SK-N-SH treated with all-trans-retinoic acid at 6 μM for 48 hours (cell line): ENCODE measurements at regions not wholly inside any gene's neighbourhood (a gene's known extent, or its start where the extent isn't known, plus 50 kb on each side); places are given as distances from the start of the nearest gene placed in this dataset.

Source experiments
- ATAC-seq: fragments of 200-7000 bp; cut with Tn5 transposase; 3 replicates; pipeline ENCODE4 v1.9.1; 2020; ENCODE audit warnings: mild to moderate bottlenecking, moderate library complexity
- ARNTL ChIP-seq: fragments of 450-650 bp; formaldehyde crosslinking; IDR thresholded peaks from 2 replicates; pipeline ENCODE4 v1.5.0; 2020; ENCODE audit warnings: low read depth, mild to moderate bottlenecking, moderate library complexity, borderline replicate concordance
- BACH2 ChIP-seq: fragments of 250-450 bp; sonication (Bioruptor Pico); IDR thresholded peaks from 2 replicates; pipeline ENCODE4 v1.9.0; 2021; ENCODE audit warnings: mild to moderate bottlenecking, borderline replicate concordance
- CSDC2 ChIP-seq: fragments of 250-450 bp; sonication (Bioruptor Pico); IDR thresholded peaks from 2 replicates; pipeline ENCODE4 v1.5.0; 2020; ENCODE audit warnings: mild to moderate bottlenecking, moderate library complexity
- GLIS3 ChIP-seq: fragments of 250-450 bp; sonication (Bioruptor Pico); IDR thresholded peaks from 2 replicates; pipeline ENCODE4 v1.5.0; 2020; ENCODE audit warnings: mild to moderate bottlenecking, moderate library complexity
- ISL1 ChIP-seq: fragments of 250-450 bp; sonication (Bioruptor Pico); IDR thresholded peaks from 2 replicates; pipeline ENCODE4 v2.1.2; 2022; ENCODE audit warnings: mild to moderate bottlenecking, moderate library complexity
- PATZ1 ChIP-seq: fragments of 250-450 bp; sonication (Bioruptor Pico); IDR thresholded peaks from 2 replicates; pipeline ENCODE4 v1.8.0; 2020; ENCODE audit warnings: mild to moderate bottlenecking, moderate library complexity, borderline replicate concordance
- PPARA ChIP-seq: fragments of 250-450 bp; sonication (Bioruptor Pico); IDR thresholded peaks from 2 replicates; pipeline ENCODE4 v1.5.0; 2020; ENCODE audit warnings: mild to moderate bottlenecking, borderline replicate concordance
- RARB ChIP-seq: fragments of 250-450 bp; sonication (Bioruptor Pico); IDR thresholded peaks from 2 replicates; pipeline ENCODE4 v1.8.0; 2021; ENCODE audit warnings: mild to moderate bottlenecking, moderate library complexity
- SNAI2 ChIP-seq: fragments of 250-450 bp; sonication (Bioruptor Pico); IDR thresholded peaks from 2 replicates; pipeline ENCODE4 v1.5.0; 2020; ENCODE audit warnings: mild to moderate bottlenecking, moderate library complexity
- TCF4 ChIP-seq: fragments of 250-450 bp; sonication (Bioruptor Pico); IDR thresholded peaks from 2 replicates; pipeline ENCODE4 v1.8.0; 2021; ENCODE audit warnings: mild to moderate bottlenecking, moderate library complexity, borderline replicate concordance
- TOX ChIP-seq: fragments of 250-450 bp; sonication (Bioruptor Pico); IDR thresholded peaks from 2 replicates; pipeline ENCODE4 v1.8.0; 2021; ENCODE audit warnings: mild to moderate bottlenecking, moderate library complexity, borderline replicate concordance
- ZC3H10 ChIP-seq: fragments of 250-450 bp; sonication (Bioruptor Pico); IDR thresholded peaks from 2 replicates; pipeline ENCODE4 v1.5.1; 2021; ENCODE audit warnings: mild to moderate bottlenecking, moderate library complexity
- ZNF565 ChIP-seq: fragments of 450-650 bp; formaldehyde crosslinking; conservative IDR thresholded peaks from 2 replicates; pipeline ENCODE4 v1.5.0; 2020; ENCODE audit warnings: low read depth, mild to moderate bottlenecking, moderate library complexity
- ZNF70 ChIP-seq: fragments of 450-650 bp; formaldehyde crosslinking; IDR thresholded peaks from 2 replicates; pipeline ENCODE4 v1.5.0; 2020; ENCODE audit warnings: mild to moderate bottlenecking, moderate library complexity
- ZNF8 ChIP-seq: fragments of 450-650 bp; formaldehyde crosslinking; IDR thresholded peaks from 2 replicates; pipeline ENCODE4 v1.5.0; 2020; ENCODE audit warnings: mild to moderate bottlenecking, moderate library complexity
- TF ChIP-seq, protein P1 (sequence below): fragments of 250-450 bp; sonication (Bioruptor Pico); IDR thresholded peaks from 2 replicates; pipeline ENCODE4 v1.5.1; 2020; ENCODE audit warnings: low read depth, mild to moderate bottlenecking, moderate library complexity
- TF ChIP-seq, protein P2 (sequence below): fragments of 250-450 bp; sonication (Bioruptor Pico); IDR thresholded peaks from 2 replicates; pipeline ENCODE4 v1.5.0; 2020; ENCODE audit warnings: mild to moderate bottlenecking, moderate library complexity
- TF ChIP-seq, protein P3 (sequence below): fragments of 250-450 bp; sonication (Bioruptor Pico); IDR thresholded peaks from 2 replicates; pipeline ENCODE4 v1.5.1; 2021; ENCODE audit warnings: mild to moderate bottlenecking, moderate library complexity

GRCh38 chr1:214840356-214840755, 237.4 kb downstream of the CENPF start:
- ATAC-seq, result no peak
- TF ChIP-seq CSDC2 (CRISPR knock-in tag) (no peak), PPARA (CRISPR knock-in tag) (no peak), BACH2 (CRISPR knock-in tag) (no peak), ZNF8 (CRISPR knock-in tag) (no peak), SNAI2 (CRISPR knock-in tag) (no peak), TCF4 (CRISPR knock-in tag) (no peak), RARB (CRISPR knock-in tag) (no peak), GLIS3 (CRISPR knock-in tag) (no peak), PATZ1 (CRISPR knock-in tag) (no peak), ARNTL (CRISPR knock-in tag) (no peak), ZC3H10 (CRISPR knock-in tag) (no peak), TOX (no peak), ZNF70 (CRISPR knock-in tag) (no peak), ISL1 (CRISPR knock-in tag) (no peak), ZNF565 (CRISPR knock-in tag) (no peak)
- TF ChIP-seq, protein P1, sequence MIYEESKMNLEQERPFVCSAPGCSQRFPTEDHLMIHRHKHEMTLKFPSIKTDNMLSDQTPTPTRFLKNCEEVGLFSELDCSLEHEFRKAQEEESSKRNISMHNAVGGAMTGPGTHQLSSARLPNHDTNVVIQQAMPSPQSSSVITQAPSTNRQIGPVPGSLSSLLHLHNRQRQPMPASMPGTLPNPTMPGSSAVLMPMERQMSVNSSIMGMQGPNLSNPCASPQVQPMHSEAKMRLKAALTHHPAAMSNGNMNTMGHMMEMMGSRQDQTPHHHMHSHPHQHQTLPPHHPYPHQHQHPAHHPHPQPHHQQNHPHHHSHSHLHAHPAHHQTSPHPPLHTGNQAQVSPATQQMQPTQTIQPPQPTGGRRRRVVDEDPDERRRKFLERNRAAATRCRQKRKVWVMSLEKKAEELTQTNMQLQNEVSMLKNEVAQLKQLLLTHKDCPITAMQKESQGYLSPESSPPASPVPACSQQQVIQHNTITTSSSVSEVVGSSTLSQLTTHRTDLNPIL (CRISPR knock-in tag), result no peak
- TF ChIP-seq, protein P2, sequence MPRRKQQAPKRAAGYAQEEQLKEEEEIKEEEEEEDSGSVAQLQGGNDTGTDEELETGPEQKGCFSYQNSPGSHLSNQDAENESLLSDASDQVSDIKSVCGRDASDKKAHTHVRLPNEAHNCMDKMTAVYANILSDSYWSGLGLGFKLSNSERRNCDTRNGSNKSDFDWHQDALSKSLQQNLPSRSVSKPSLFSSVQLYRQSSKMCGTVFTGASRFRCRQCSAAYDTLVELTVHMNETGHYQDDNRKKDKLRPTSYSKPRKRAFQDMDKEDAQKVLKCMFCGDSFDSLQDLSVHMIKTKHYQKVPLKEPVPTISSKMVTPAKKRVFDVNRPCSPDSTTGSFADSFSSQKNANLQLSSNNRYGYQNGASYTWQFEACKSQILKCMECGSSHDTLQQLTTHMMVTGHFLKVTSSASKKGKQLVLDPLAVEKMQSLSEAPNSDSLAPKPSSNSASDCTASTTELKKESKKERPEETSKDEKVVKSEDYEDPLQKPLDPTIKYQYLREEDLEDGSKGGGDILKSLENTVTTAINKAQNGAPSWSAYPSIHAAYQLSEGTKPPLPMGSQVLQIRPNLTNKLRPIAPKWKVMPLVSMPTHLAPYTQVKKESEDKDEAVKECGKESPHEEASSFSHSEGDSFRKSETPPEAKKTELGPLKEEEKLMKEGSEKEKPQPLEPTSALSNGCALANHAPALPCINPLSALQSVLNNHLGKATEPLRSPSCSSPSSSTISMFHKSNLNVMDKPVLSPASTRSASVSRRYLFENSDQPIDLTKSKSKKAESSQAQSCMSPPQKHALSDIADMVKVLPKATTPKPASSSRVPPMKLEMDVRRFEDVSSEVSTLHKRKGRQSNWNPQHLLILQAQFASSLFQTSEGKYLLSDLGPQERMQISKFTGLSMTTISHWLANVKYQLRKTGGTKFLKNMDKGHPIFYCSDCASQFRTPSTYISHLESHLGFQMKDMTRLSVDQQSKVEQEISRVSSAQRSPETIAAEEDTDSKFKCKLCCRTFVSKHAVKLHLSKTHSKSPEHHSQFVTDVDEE (CRISPR knock-in tag), result no peak
- TF ChIP-seq, protein P3, sequence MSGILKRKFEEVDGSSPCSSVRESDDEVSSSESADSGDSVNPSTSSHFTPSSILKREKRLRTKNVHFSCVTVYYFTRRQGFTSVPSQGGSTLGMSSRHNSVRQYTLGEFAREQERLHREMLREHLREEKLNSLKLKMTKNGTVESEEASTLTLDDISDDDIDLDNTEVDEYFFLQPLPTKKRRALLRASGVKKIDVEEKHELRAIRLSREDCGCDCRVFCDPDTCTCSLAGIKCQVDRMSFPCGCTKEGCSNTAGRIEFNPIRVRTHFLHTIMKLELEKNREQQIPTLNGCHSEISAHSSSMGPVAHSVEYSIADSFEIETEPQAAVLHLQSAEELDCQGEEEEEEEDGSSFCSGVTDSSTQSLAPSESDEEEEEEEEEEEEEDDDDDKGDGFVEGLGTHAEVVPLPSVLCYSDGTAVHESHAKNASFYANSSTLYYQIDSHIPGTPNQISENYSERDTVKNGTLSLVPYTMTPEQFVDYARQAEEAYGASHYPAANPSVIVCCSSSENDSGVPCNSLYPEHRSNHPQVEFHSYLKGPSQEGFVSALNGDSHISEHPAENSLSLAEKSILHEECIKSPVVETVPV (CRISPR knock-in tag), result no peak
- TF ChIP-seq, all 23 proteins: peak for 0

DNA sequence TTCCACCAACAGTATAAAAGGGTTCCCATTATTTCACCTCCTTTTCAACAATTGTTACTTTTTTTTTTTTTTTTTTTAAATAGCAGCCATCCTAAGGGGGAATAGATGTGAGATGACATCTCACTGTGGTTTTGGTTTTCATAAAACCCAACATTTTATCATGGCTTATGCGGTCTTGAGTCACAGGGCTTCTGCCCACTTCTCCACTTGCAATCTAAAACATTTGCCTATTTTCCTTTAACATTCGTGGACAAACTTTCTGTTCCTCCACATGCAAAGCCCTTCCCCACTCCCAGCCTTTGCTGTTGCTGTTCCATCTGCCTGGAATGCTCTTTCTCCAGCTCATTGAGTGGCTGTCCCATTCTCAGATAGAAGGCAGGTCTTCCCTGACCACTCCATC, 239.7 kb upstream of the KCNK2 start:
- no peak for ATAC-seq
- TF ChIP-seq SNAI2 (CRISPR knock-in tag) (no peak), ZC3H10 (CRISPR knock-in tag) (no peak), ISL1 (CRISPR knock-in tag) (no peak), GLIS3 (CRISPR knock-in tag) (no peak), ZNF8 (CRISPR knock-in tag) (no peak), ZNF70 (CRISPR knock-in tag) (no peak), CSDC2 (CRISPR knock-in tag) (no peak), BACH2 (CRISPR knock-in tag) (no peak), PATZ1 (CRISPR knock-in tag) (no peak)
- TF ChIP-seq, protein P1 (CRISPR knock-in tag), result no peak
- TF ChIP-seq, all 23 proteins: peak for 0

- no peak for ATAC-seq
- TF ChIP-seq GLIS3 (CRISPR knock-in tag), result no peak
Measured at GRCh38 chr1:214843281-214843680, 239.3 kb upstream of the KCNK2 start.
